Natural killer cell (primary cell): ENCODE measurements at regions not wholly inside any gene's neighbourhood (a gene's known extent, or its start where the extent isn't known, plus 50 kb on each side); places are given as distances from the start of the nearest gene placed in this dataset.

Source experiments
- ATAC-seq, 3 donors: fragments of 150-1000 bp in 2 of 3; fragments of 200-7000 bp in 1 of 3; cut with Tn5 transposase; 1 replicate in 1 of 3; 2 replicates in 2 of 3; pipeline ENCODE4 v1.10.0; 2021; ENCODE audit warnings: mild to moderate bottlenecking in 2 of 3, moderate library complexity in 2 of 3
- DNase-seq, 2 donors: peaks; one replicate each; pipeline versions ENCODE4 v3.0.0 to v3.0.0-alpha.2; 2013 to 2021; ENCODE audit warnings: mixed read lengths in 1 of 2
- H3K27ac ChIP-seq: one replicate; pipeline ENCODE4 v1.5.1; 2013; ENCODE audit warnings: mild to moderate bottlenecking, low read length
- H3K27me3 ChIP-seq: one replicate; pipeline ENCODE4 v1.6.1; 2013; ENCODE audit warnings: low read length; ENCODE audit not compliant: control insufficient read depth, insufficient read depth
- H3K36me3 ChIP-seq: one replicate; pipeline ENCODE4 v1.6.1; 2013; ENCODE audit warnings: low read length; ENCODE audit not compliant: control insufficient read depth, insufficient read depth
- H3K4me1 ChIP-seq: one replicate; pipeline ENCODE4 v1.6.1; 2013; ENCODE audit warnings: low read length; ENCODE audit not compliant: control insufficient read depth, insufficient read depth
- H3K4me3 ChIP-seq: one replicate; pipeline ENCODE4 v1.5.1; 2013; ENCODE audit warnings: low read length
- H3K9me3 ChIP-seq: one replicate; pipeline ENCODE4 v1.6.1; 2013; ENCODE audit warnings: low read length; ENCODE audit not compliant: control insufficient read depth, insufficient read depth
- H3K27ac Mint-ChIP-seq, 2 donors: one replicate each; pipeline ENCODE4 v1.8.0; 2022; ENCODE audit warnings: mild to moderate bottlenecking in 2 of 2, mixed read lengths in 2 of 2, moderate library complexity in 1 of 2
- H3K27me3 Mint-ChIP-seq, 2 donors: one replicate each; pipeline ENCODE4 v1.8.0; 2022; ENCODE audit warnings: low read depth in 2 of 2, mixed read lengths in 2 of 2
- H3K36me3 Mint-ChIP-seq: one replicate; pipeline ENCODE4 v1.8.0; 2022; ENCODE audit warnings: mixed read lengths
- H3K4me1 Mint-ChIP-seq, 2 donors: one replicate each; pipeline ENCODE4 v1.8.0; 2022; ENCODE audit warnings: mixed read lengths in 2 of 2
- H3K4me3 Mint-ChIP-seq: one replicate; pipeline ENCODE4 v1.8.0; 2022; ENCODE audit warnings: mild to moderate bottlenecking, moderate library complexity, mixed read lengths
- H3K9me3 Mint-ChIP-seq, 2 donors: one replicate each; pipeline ENCODE4 v1.8.0; 2022; ENCODE audit warnings: mixed read lengths in 2 of 2
- WGBS: methylation state at CpG from one replicate; pipeline ENCODE4 v1.1.7; 2013; ENCODE audit warnings: missing lambda C conversion rate; ENCODE audit not compliant: insufficient coverage; 5-methylcytosine and 5-hydroxymethylcytosine counted together
- intact Hi-C: fragments of 100-400 bp; cut with micrococcal nuclease; formaldehyde crosslinking; loops from one replicate; pipeline ENCODE4 v1.14.2; 2022
- TF ChIP-seq, protein P1 (sequence below): fragments of 200-600 bp; IDR thresholded peaks from one replicate; pipeline ENCODE4 v1.8.0; 2022; ENCODE audit warnings: antibody characterized with exemption

DNA sequence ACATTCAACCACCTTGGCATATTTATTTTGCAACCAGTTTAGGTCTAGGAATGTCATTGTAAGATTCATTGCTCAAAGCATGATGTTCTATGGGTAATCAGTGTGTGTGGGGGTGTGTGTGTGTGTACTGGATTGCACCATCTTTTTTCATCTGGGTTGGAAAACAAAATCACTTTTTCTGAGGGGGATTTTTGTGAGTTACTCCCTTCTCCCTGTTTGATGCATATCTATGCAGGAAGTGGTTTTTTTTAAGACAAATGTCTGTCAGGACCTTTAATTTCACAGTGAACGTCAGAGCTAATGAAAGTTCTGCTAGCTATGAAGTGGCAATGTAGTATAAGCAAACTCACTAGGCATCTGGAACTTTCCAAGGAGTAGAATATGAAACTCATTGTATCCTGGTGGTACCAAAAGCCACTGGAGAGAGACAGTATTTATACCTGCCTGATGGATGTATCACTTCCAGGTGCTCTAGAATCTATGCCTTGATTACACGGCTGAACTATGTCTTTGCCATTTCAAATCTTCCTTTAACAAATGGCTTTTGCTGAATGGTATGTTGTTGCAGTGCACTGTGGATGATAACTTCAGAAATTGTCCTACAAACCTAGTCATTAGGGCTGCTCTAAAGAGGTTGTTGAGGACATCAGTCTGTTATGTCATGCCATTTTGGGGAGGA, 101.5 kb downstream of the TMSB4Y start:
- H3K27ac Mint-ChIP-seq = no peak overlapping the region
- no peak overlapping the region for H3K4me3 Mint-ChIP-seq
- DNase-seq = peak in 1 of 2 donors; percentile 24
- no peaks in the 10 kb centered on the region for H3K27me3 Mint-ChIP-seq
- H3K36me3 Mint-ChIP-seq = no peaks in the 10 kb centered on the region
- H3K4me1 ChIP-seq = no peaks in the 10 kb centered on the region
- H3K36me3 ChIP-seq = no peaks in the 10 kb centered on the region
- H3K27me3 ChIP-seq = no peaks in the 10 kb centered on the region
- H3K9me3 ChIP-seq = no peaks in the 10 kb centered on the region
- TF ChIP-seq, protein P1, sequence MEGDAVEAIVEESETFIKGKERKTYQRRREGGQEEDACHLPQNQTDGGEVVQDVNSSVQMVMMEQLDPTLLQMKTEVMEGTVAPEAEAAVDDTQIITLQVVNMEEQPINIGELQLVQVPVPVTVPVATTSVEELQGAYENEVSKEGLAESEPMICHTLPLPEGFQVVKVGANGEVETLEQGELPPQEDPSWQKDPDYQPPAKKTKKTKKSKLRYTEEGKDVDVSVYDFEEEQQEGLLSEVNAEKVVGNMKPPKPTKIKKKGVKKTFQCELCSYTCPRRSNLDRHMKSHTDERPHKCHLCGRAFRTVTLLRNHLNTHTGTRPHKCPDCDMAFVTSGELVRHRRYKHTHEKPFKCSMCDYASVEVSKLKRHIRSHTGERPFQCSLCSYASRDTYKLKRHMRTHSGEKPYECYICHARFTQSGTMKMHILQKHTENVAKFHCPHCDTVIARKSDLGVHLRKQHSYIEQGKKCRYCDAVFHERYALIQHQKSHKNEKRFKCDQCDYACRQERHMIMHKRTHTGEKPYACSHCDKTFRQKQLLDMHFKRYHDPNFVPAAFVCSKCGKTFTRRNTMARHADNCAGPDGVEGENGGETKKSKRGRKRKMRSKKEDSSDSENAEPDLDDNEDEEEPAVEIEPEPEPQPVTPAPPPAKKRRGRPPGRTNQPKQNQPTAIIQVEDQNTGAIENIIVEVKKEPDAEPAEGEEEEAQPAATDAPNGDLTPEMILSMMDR = no peak
- H3K4me3 ChIP-seq = no peak overlapping the region
- intact Hi-C loops = no loop called here
- WGBS = 0% methylated on average over 1 of the region's 2 CpGs
- H3K4me1 Mint-ChIP-seq = no peaks in the 10 kb centered on the region
- no peak overlapping the region for H3K27ac ChIP-seq
- H3K9me3 Mint-ChIP-seq = no peaks in the 10 kb centered on the region
- no peak for ATAC-seq

DNA sequence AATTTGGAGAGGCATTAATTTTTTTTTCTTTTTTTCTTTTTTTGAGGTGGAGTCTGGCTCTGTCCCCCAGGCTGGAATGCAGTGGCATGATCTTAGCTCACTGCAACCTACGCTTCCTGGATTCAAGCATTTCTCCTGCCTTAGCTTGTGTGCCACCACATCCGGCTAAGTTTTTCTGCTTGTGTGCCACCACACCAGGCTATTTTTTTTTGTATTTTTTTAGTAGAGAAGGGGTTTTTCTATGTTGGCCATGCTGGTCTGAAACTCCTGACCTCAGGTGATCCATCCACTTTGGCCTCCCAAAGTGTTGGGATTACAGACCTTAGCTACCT, 102.0 kb downstream of the TMSB4Y start:
- H3K27me3 Mint-ChIP-seq = no peaks in the 10 kb centered on the region
- H3K36me3 ChIP-seq = no peaks in the 10 kb centered on the region
- no peaks in the 10 kb centered on the region for H3K9me3 Mint-ChIP-seq
- peak in 1 of 2 donors; percentile 26 for DNase-seq
- intact Hi-C loops = no loop called here
- no peaks in the 10 kb centered on the region for H3K27me3 ChIP-seq
- TF ChIP-seq, protein P1 = no peak
- H3K27ac ChIP-seq = no peak overlapping the region
- no peaks in the 10 kb centered on the region for H3K4me1 Mint-ChIP-seq
- H3K36me3 Mint-ChIP-seq = no peaks in the 10 kb centered on the region
- no peaks in the 10 kb centered on the region for H3K9me3 ChIP-seq
- ATAC-seq = no peak
- H3K4me3 Mint-ChIP-seq = no peak overlapping the region
- no peak overlapping the region for H3K27ac Mint-ChIP-seq
- 100% methylated on average over 1 of the region's 2 CpGs for WGBS
- no peak overlapping the region for H3K4me3 ChIP-seq
- no peaks in the 10 kb centered on the region for H3K4me1 ChIP-seq

DNA sequence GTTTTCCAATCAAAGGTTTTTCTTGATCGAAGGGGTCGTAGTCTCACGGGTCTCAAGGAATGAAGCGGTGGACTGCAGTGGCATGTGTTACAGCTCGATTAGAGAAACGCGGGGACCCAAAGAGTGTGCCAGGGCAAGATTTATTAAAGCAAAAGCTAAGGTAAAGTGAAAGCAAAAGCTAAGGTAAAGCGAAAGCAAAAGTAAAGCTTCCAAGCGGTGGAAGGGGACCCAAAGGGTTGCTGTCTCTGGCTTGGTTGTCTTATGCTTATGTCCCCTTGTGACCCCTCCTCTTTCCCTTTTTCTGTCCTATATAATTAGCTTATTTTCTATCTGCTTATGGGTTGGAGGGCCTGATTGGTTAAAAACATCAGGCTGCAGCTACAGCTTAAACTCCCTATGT, 126.4 kb downstream of the TMSB4Y start:
- Histone ChIP-seq H3K27ac (no peak overlapping the region), H3K4me1 (no peaks in the 10 kb centered on the region), H3K4me3 (no peak overlapping the region), H3K27me3 (no peaks in the 10 kb centered on the region), H3K9me3 (no peaks in the 10 kb centered on the region), H3K36me3 (no peaks in the 10 kb centered on the region)
- TF ChIP-seq, protein P1 = no peak
- WGBS = 98% methylated on average over 8 of the region's 9 CpGs
- intact Hi-C loops = no loop called here
- Mint-ChIP-seq H3K36me3 (no peaks in the 10 kb centered on the region), H3K9me3 (no peaks in the 10 kb centered on the region), H3K4me3 (no peak overlapping the region), H3K27ac (no peak overlapping the region), H3K4me1 (peaks cover 0 to 1% of the 10 kb centered on the region in 2 donors), H3K27me3 (no peaks in the 10 kb centered on the region)
- no peak for ATAC-seq
- DNase-seq = no peak

DNA sequence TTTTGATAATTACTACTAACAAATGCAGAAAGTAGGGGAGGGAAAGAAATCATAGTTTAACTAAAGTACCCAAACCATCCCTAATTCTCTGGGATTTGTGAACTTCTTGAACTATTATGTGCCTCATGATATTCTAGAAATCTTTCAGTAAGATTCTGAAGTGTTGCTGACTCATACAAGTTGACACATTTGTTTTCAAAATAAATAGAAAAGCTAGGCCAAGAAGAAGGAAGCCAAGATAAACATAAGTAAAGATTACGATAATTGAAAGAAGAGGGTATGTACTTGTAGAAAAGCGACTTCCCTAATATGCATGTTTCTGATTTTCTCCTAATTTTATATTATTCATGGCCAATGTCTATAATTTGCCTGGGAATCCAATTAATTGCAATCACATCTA, 140.7 kb downstream of the TMSB4Y start:
- H3K36me3 Mint-ChIP-seq = no peaks in the 10 kb centered on the region
- TF ChIP-seq, protein P1 = no peak
- intact Hi-C loops = no loop called here
- DNase-seq = no peak
- WGBS = no CpG with 5 or more reads among the region's 2 CpGs
- Histone ChIP-seq H3K27me3 (no peaks in the 10 kb centered on the region), H3K4me3 (no peak overlapping the region), H3K9me3 (no peaks in the 10 kb centered on the region), H3K4me1 (no peaks in the 10 kb centered on the region), H3K27ac (no peak overlapping the region), H3K36me3 (no peaks in the 10 kb centered on the region)
- no peaks in the 10 kb centered on the region for H3K4me1 Mint-ChIP-seq
- H3K4me3 Mint-ChIP-seq = no peak overlapping the region
- H3K27ac Mint-ChIP-seq = no peak overlapping the region
- no peak for ATAC-seq
- H3K27me3 Mint-ChIP-seq = no peaks in the 10 kb centered on the region
- H3K9me3 Mint-ChIP-seq = peaks cover 0 to 6% of the 10 kb centered on the region in 2 donors
